ENCODE measurements at regions not wholly inside any gene's neighbourhood (a gene's known extent, or its start where the extent isn't known, plus 50 kb on each side); places are given as distances from the start of the nearest gene placed in this dataset.

DNA sequence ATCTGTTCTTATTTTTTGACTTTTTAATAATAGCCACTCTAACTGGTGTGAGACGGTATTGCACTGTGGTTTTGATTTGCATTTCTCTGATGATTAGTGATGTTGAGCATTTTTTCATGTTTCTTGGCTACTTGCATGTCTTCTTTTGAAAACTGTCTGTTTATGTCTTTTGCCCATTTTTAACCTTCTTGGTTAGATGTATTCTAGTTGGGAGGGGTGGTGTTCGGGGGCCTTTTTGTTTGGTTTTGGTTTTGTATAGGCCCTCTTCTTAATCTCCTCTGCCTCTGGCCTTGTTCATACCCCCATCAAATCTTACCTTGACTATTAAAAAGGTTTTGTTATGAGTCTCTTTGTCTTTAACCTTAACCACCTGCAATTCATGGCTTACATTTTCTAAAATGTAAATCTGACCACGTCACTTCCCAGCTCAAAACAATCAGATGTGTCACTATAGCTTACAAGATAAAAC is 107.8 kb upstream of the NR4A3 start:
- DNase-seq (ENCODE audit: low spot score) = no peak

- DNase-seq (ENCODE audit: low spot score) = no peak
Measured at GRCh38 chr9:99718631-99719030, 103.1 kb upstream of the NR4A3 start.

GRCh38 chr9:99720455-99721050 is 101.1 kb upstream of the NR4A3 start:
- peak; percentile 27 for DNase-seq (ENCODE audit: low spot score)

- DNase-seq (ENCODE audit: low spot score) = no peak
Measured at GRCh38 chr9:99721898-99722297, 99.8 kb upstream of the NR4A3 start.

DNA sequence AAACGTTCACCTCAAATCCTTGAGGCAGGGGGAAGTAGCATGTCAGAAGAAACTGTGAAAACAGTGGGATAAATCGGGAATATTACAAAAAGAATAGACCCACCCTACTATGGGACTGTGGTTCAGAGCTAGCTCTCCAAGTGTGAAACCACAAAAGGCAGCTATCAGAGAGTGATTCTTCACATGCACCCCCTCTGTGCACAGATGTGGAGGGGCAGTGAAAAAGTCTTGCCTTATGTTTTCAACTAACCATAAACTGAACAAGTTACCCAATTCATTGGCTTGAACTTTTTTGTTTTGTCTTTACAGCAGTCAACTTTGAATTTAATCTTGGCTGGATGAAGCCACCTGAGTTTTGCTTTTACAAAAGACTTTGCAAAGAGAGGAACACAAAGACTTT is 98.8 kb upstream of the NR4A3 start:
- no peak for DNase-seq (ENCODE audit: low spot score)

DNA sequence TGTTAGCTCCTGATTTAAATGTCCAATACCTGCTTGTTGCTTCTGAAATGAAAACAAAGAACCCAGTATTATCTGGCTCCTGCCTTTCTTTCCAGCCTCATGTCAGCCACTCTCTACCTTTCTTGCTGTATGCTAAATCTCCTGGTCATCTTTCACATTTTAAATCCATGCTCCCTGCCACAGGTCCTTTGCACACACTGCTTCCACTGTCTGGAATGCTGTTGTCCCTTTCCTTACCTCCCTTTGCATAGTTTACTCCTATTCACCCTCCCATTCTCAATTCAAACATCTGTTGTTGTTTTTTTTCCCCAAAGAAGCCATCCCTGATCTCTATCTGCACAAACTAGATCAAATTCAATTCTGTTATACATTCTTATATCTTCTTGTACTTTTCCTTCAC is 97.0 kb upstream of the NR4A3 start:
- no peak for DNase-seq (ENCODE audit: low spot score)

DNA sequence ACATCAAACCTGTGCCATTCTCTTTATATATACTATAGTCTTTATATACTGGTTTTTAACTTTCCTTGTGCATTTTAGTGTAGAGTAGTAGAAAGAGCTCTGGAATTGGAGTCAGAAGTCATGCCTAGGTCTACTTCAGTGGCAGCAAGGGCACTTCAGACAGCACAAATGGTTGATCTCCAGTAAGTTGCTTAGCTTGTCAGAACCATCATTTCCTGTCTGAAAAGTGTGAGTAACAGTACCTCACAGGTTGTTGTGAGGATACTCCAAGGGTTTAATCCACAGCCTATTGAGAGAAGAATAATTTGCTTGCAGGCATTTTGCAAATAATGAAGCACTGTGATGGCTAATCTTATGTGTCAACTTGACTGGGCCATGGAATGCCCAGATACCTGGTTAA is 95.8 kb upstream of the NR4A3 start:
- no peak for DNase-seq (ENCODE audit: low spot score)

- no peak for DNase-seq (ENCODE audit: low spot score)
Measured at GRCh38 chr9:99726758-99727157, 94.9 kb upstream of the NR4A3 start.

- DNase-seq (ENCODE audit: low spot score) = no peak
Measured at GRCh38 chr9:99730062-99730461, 91.6 kb upstream of the NR4A3 start.

DNA sequence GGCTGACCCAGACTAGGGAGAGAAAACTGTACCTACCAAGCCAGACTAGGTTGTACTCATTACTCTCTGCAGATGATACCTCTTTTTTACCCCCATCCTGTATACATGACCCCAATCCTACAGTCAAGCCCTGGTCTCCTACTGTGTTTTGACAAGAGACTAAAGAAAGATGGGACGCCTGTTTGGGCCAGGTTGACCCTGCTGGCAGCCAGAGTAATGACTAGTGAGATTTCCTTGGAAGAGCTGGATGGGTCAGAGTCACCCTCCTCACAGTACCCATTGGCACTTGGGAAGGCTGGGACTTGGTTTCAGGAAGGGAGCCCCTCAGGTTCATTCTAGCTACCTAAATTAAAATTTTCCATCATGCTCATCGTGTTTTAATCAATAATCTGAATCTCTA is 89.7 kb upstream of the NR4A3 start:
- DNase-seq (ENCODE audit: low spot score) = no peak

GRCh38 chr9:99732715-99733114 is 89.0 kb upstream of the NR4A3 start:
- DNase-seq (ENCODE audit: low spot score) = no peak

DNA sequence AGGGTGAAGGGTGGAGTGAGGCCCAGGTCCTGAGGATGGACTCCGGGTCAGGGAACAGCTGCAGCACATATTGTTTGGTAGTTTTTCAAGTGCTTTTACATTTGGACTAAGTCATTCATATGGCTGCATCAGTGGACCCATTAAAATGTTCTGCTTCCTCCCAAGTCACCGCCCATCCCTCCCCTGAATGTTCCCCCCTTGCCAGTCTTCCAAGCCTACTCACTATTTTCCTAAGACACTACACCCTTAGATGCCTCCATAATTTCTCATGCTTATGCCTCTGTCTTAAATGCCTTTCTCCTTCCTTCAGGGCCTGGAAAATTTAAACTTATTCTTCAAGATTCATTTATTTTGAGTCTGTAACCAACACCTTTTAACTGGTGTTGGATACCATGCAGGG is 86.6 kb upstream of the NR4A3 start:
- no peak for DNase-seq (ENCODE audit: low spot score)

DNA sequence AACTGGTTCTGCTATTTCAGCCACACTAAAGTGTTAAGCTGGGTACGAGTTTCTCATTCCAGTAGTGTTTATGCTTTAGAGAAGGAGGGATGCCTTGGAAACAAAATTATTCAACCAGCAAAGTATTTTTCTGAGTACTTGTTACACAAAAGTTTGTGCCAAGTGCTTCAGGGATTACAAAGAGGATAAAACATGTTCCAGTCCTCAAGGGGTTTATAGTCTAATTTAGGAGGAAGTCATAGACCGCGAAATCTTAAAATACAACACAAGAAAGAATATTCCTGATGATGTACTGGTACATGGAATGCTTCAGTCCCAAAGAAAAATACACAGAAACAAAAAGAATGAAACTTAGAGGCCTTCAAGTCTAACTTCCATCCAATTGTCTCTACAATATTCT is 85.4 kb upstream of the NR4A3 start:
- no peak for DNase-seq (ENCODE audit: low spot score)

DNA sequence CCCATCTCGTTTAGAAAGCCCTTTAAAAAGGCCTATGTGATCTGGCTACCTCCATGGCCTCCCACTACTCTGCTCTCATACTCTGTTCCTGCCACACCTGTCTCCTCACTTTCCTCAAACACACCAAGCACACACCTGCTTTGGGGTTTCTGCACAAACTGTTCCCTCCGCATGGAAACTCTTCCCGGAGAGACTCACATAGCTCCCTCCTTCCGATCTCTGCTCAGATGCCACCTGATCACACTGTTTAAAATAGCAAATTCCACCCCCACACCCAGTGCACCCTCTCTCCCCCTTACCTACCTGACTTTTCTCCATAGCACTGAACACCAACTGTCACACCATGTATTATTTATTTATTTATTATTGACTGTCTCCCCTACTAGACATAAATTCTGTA is 84.0 kb upstream of the NR4A3 start:
- DNase-seq (ENCODE audit: low spot score) = no peak

- DNase-seq (ENCODE audit: low spot score) = no peak
Measured at GRCh38 chr9:99743006-99743405, 78.7 kb upstream of the NR4A3 start.

GRCh38 chr9:99743455-99743854 is 78.2 kb upstream of the NR4A3 start:
- DNase-seq (ENCODE audit: low spot score) = no peak

DNA sequence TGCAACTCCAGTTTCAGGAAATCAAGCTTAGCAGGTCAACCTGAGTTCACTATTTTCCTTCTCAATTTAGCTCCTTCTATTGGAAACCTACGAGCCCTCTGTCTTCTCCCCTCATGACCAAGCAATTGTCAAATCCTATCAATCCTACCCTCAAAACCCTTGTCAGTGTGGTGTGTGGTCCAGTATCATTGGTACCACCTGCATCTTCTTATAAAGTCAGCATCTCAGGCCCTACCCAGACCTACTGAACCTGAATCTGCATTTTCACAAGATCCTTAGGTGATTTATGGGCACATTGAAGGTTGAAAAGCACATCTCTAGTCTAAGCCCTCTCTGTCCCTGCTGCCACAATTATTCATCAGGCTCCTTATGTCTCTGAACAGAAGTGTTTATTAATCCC is 77.6 kb upstream of the NR4A3 start:
- no peak for DNase-seq (ENCODE audit: low spot score)

GRCh38 chr9:99745085-99745484 is 76.6 kb upstream of the NR4A3 start:
- DNase-seq (ENCODE audit: low spot score) = no peak

DNA sequence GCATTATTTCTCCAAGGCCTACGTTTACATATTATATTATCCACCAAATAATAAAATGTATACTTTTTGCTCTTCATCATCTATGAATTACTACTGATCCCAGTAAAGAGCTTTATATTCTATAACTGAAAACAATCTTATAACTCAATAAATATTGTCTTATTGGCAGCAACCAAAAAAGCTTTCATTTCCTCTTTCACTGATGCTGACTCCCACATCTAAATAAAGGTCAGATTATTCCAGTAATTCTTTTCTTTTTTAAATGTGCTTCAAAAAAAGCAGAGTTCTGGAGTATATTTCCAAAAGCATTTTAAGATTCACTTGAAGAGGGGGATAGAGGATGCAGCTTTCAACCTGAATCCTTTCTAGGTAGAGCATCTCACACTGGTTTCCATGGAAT is 75.3 kb upstream of the NR4A3 start:
- no peak for DNase-seq (ENCODE audit: low spot score)

- DNase-seq (ENCODE audit: low spot score) = no peak
Measured at GRCh38 chr9:99748266-99748665, 73.4 kb upstream of the NR4A3 start.

GRCh38 chr9:99748676-99749075 is 73.0 kb upstream of the NR4A3 start:
- no peak for DNase-seq (ENCODE audit: low spot score)

GRCh38 chr9:99749641-99750040 is 72.0 kb upstream of the NR4A3 start:
- DNase-seq (ENCODE audit: low spot score) = no peak

DNA sequence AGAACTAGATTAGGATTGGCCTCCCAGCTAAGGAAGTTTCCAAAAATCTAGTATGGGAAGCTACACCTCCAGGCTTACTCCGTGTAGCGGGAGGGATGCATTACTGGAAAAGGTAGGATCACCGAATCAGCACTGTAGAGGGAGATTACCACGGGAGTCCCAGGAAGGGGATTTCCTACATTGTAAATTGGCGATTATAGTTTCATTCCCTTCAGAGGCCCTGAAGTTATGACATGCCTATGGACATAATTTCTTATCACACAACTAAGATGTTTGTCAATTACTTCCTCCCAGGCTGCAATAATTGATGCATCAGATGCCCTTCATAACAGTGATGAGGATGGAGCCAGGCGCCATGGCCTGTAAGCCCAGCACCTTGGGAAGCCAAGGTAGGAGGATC is 71.2 kb upstream of the NR4A3 start:
- no peak for DNase-seq (ENCODE audit: low spot score)

GRCh38 chr9:99752417-99753109 is 69.1 kb upstream of the NR4A3 start:
- no peak for DNase-seq (ENCODE audit: low spot score)

Data from CD4-positive, alpha-beta T cell treated with Interleukin-6 at 100 ng/mL for 8 hours (primary cell).